ENCODE measurements at regions not wholly inside any gene's neighbourhood (a gene's known extent, or its start where the extent isn't known, plus 50 kb on each side); places are given as distances from the start of the nearest gene placed in this dataset.

DNA sequence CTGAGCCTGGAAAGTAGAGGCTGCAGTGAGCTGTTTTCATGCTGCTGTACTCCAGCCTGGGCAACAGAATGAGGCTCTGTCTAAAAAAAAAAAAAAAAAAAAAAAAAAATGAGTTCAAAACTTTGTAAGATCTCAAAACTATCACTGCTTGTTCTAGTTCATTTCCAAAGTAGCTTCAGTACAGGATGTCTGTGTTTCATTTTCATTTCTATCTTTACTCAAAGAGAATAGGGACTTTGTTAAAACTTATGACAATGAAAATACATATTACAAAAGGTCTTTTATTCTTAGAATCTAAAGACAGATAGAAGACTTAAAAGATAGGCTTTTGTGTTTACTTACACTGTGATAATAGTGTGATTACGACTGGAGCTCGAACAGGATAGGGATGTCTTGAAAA is 709.7 kb downstream of the ADGRL2 start:
- DNase-seq (ENCODE audit: low spot score) (no peak), ATAC-seq (no peak)
- Mint-ChIP-seq H3K27ac (no peak overlapping the region), H3K4me1 (peaks cover 4% of the 10 kb centered on the region; the same call in 1 of the 2 replicates), H3K36me3 (no peaks in the 10 kb centered on the region), H3K4me3 (no peak overlapping the region), H3K9me3 (no peaks in the 10 kb centered on the region), H3K27me3 (ENCODE audit: low read depth) (no peaks in the 10 kb centered on the region)
- CTCF ChIA-PET, result interaction anchor here (0.6 kb wide), 1 partner anchor 111 kb away, joined by 3 read pairs; no protein-coding TSS in a partner anchor
- POLR2A ChIA-PET, result no interaction called here
- TF ChIP-seq, protein P1, sequence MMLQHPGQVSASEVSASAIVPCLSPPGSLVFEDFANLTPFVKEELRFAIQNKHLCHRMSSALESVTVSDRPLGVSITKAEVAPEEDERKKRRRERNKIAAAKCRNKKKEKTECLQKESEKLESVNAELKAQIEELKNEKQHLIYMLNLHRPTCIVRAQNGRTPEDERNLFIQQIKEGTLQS (CRISPR knock-in tag; conservative IDR thresholded peaks at IDR 0.05), result no peak
- TF ChIP-seq OVOL2 (CRISPR knock-in tag; IDR thresholded peaks at IDR 0.05; ENCODE audit: borderline replicate concordance) (no peak), ESRRA (CRISPR knock-in tag; IDR thresholded peaks at IDR 0.05; ENCODE audit: borderline replicate concordance) (no peak), HMGA2 (CRISPR knock-in tag; IDR thresholded peaks at IDR 0.05) (no peak), ZBTB21 (CRISPR knock-in tag; IDR thresholded peaks at IDR 0.05; ENCODE audit: borderline replicate concordance) (no peak), ZNF232 (CRISPR knock-in tag; IDR thresholded peaks at IDR 0.05) (no peak), FOXP1 (CRISPR knock-in tag; IDR thresholded peaks at IDR 0.05; ENCODE audit: borderline replicate concordance) (no peak), PRDM15 (CRISPR knock-in tag; IDR thresholded peaks at IDR 0.05) (no peak), ETV6 (CRISPR knock-in tag; IDR thresholded peaks at IDR 0.05) (no peak), NR3C1 (CRISPR knock-in tag; conservative IDR thresholded peaks at IDR 0.05; ENCODE audit: low read depth) (no peak), RELA (CRISPR knock-in tag; IDR thresholded peaks at IDR 0.05; ENCODE audit: borderline replicate concordance) (no peak)
- TF ChIP-seq, protein P2, sequence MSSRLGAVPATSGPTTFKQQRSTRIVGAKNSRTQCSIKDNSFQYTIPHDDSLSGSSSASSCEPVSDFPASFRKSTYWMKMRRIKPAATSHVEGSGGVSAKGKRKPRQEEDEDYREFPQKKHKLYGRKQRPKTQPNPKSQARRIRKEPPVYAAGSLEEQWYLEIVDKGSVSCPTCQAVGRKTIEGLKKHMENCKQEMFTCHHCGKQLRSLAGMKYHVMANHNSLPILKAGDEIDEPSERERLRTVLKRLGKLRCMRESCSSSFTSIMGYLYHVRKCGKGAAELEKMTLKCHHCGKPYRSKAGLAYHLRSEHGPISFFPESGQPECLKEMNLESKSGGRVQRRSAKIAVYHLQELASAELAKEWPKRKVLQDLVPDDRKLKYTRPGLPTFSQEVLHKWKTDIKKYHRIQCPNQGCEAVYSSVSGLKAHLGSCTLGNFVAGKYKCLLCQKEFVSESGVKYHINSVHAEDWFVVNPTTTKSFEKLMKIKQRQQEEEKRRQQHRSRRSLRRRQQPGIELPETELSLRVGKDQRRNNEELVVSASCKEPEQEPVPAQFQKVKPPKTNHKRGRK (CRISPR knock-in tag; IDR thresholded peaks at IDR 0.05; ENCODE audit: borderline replicate concordance), result no peak
- TF ChIP-seq, protein P3, sequence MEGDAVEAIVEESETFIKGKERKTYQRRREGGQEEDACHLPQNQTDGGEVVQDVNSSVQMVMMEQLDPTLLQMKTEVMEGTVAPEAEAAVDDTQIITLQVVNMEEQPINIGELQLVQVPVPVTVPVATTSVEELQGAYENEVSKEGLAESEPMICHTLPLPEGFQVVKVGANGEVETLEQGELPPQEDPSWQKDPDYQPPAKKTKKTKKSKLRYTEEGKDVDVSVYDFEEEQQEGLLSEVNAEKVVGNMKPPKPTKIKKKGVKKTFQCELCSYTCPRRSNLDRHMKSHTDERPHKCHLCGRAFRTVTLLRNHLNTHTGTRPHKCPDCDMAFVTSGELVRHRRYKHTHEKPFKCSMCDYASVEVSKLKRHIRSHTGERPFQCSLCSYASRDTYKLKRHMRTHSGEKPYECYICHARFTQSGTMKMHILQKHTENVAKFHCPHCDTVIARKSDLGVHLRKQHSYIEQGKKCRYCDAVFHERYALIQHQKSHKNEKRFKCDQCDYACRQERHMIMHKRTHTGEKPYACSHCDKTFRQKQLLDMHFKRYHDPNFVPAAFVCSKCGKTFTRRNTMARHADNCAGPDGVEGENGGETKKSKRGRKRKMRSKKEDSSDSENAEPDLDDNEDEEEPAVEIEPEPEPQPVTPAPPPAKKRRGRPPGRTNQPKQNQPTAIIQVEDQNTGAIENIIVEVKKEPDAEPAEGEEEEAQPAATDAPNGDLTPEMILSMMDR (IDR thresholded peaks at IDR 0.05), result no peak
- TF ChIP-seq, protein P4, sequence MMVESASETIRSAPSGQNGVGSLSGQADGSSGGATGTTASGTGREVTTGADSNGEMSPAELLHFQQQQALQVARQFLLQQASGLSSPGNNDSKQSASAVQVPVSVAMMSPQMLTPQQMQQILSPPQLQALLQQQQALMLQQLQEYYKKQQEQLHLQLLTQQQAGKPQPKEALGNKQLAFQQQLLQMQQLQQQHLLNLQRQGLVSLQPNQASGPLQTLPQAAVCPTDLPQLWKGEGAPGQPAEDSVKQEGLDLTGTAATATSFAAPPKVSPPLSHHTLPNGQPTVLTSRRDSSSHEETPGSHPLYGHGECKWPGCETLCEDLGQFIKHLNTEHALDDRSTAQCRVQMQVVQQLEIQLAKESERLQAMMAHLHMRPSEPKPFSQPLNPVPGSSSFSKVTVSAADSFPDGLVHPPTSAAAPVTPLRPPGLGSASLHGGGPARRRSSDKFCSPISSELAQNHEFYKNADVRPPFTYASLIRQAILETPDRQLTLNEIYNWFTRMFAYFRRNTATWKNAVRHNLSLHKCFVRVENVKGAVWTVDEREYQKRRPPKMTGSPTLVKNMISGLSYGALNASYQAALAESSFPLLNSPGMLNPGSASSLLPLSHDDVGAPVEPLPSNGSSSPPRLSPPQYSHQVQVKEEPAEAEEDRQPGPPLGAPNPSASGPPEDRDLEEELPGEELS (CRISPR knock-in tag; IDR thresholded peaks at IDR 0.05), result no peak
- TF ChIP-seq, protein P5, sequence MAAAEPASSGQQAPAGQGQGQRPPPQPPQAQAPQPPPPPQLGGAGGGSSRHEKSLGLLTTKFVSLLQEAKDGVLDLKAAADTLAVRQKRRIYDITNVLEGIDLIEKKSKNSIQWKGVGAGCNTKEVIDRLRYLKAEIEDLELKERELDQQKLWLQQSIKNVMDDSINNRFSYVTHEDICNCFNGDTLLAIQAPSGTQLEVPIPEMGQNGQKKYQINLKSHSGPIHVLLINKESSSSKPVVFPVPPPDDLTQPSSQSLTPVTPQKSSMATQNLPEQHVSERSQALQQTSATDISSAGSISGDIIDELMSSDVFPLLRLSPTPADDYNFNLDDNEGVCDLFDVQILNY (CRISPR knock-in tag; IDR thresholded peaks at IDR 0.05), result no peak

GRCh38 chr1:82507011-82507410 is 706.3 kb downstream of the ADGRL2 start:
- ATAC-seq, result no peak
- no peaks in the 10 kb centered on the region for H3K36me3 Mint-ChIP-seq
- H3K9me3 Mint-ChIP-seq, result no peaks in the 10 kb centered on the region
- peaks cover 4% of the 10 kb centered on the region; the same call in 1 of the 2 replicates for H3K4me1 Mint-ChIP-seq
- no peak overlapping the region for H3K27ac Mint-ChIP-seq
- no peak overlapping the region for H3K4me3 Mint-ChIP-seq
- CTCF ChIA-PET, result no interaction called here
- no peak for DNase-seq (ENCODE audit: low spot score)
- POLR2A ChIA-PET, result no interaction called here
- H3K27me3 Mint-ChIP-seq (ENCODE audit: low read depth), result no peaks in the 10 kb centered on the region
- no peak for TF ChIP-seq ZNF425 (CRISPR knock-in tag; conservative IDR thresholded peaks at IDR 0.05)
- no peak for TF ChIP-seq TEAD4 (CRISPR knock-in tag; IDR thresholded peaks at IDR 0.05)
- TF ChIP-seq, protein P3 (IDR thresholded peaks at IDR 0.05), result no peak
